PFSK-1 (cell line): ENCODE measurements at regions not wholly inside any gene's neighbourhood (a gene's known extent, or its start where the extent isn't known, plus 50 kb on each side); places are given as distances from the start of the nearest gene placed in this dataset.

ENCODE experiments used
- FOXP2 ChIP-seq: optimal IDR thresholded peaks from 2 replicates; pipeline ENCODE3; 2011; ENCODE audit warnings: borderline replicate concordance, control low read depth, inconsistent platforms; ENCODE audit not compliant: insufficient read depth; ENCODE audit errors: extremely low read length, extremely low read depth
- POLR2AphosphoS5 ChIP-seq: IDR thresholded peaks from 2 replicates; pipeline ENCODE4 v1.6.1; 2012; ENCODE audit warnings: low read depth, mild to moderate bottlenecking, control low read depth, low read length, moderate library complexity
- SIN3A ChIP-seq: IDR thresholded peaks from 2 replicates; pipeline ENCODE4 v1.6.1; 2012; ENCODE audit warnings: mild to moderate bottlenecking, low read length, moderate library complexity, borderline replicate concordance; ENCODE audit not compliant: insufficient read depth
- TAF1 ChIP-seq: IDR thresholded peaks from 2 replicates; pipeline ENCODE4 v1.6.1; 2012; ENCODE audit warnings: low read length, control low read depth, borderline replicate concordance; ENCODE audit not compliant: insufficient read depth
- TF ChIP-seq, protein P1 (sequence below), 2 experiments: IDR thresholded peaks; 2 replicates each; pipeline versions ENCODE4 v1.6.1 to v1.8.0; 2011 to 2012; ENCODE audit warnings: low read depth in 2 of 2, low read length in 2 of 2, control low read depth in 1 of 2, inconsistent platforms in 1 of 2, mild to moderate bottlenecking in 1 of 2, moderate library complexity in 1 of 2; ENCODE audit not compliant: insufficient read depth in 1 of 2

DNA sequence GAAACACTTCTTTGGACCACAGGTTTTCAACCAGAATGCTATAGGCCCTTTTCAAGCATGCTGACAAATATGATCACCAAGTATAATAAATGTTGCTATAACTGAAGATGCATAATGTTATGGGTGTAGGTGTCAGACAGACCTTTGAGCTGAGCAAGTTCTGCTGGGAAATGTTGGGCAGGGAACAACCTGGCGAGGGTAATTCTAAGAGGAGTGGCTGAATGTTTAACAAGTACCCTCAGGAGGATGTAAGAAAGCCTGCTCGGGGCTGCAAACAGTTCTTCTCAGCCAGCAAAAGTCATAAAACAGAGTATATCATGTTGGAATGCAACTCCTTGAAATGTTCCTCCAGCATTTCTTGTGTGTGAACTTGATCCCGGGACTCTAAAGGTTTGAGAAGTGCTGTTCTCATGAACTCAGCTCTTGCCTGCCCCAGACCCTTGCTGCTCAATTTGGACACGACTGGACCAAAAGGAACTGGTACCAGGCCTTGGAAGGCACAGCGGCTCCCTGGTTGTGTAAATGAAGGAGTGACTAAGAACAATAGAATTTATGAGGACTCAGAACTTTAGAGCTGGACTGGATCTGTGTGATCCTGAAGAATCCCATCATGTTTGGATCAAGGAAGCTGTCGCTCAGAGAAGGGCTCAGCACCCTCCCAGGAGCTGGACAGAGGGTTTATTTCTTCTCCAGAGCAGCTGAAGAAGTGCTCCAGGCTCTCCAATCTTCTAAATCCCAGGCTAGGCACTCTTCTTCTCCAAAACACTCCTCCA lies 143.2 kb upstream of the ANK3 start:
- TF ChIP-seq, protein P1, sequence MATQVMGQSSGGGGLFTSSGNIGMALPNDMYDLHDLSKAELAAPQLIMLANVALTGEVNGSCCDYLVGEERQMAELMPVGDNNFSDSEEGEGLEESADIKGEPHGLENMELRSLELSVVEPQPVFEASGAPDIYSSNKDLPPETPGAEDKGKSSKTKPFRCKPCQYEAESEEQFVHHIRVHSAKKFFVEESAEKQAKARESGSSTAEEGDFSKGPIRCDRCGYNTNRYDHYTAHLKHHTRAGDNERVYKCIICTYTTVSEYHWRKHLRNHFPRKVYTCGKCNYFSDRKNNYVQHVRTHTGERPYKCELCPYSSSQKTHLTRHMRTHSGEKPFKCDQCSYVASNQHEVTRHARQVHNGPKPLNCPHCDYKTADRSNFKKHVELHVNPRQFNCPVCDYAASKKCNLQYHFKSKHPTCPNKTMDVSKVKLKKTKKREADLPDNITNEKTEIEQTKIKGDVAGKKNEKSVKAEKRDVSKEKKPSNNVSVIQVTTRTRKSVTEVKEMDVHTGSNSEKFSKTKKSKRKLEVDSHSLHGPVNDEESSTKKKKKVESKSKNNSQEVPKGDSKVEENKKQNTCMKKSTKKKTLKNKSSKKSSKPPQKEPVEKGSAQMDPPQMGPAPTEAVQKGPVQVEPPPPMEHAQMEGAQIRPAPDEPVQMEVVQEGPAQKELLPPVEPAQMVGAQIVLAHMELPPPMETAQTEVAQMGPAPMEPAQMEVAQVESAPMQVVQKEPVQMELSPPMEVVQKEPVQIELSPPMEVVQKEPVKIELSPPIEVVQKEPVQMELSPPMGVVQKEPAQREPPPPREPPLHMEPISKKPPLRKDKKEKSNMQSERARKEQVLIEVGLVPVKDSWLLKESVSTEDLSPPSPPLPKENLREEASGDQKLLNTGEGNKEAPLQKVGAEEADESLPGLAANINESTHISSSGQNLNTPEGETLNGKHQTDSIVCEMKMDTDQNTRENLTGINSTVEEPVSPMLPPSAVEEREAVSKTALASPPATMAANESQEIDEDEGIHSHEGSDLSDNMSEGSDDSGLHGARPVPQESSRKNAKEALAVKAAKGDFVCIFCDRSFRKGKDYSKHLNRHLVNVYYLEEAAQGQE (IDR thresholded peaks at IDR 0.05; ENCODE audit: insufficient read depth in 1 of 2, low read depth in 2 of 2, low read length in 2 of 2) = no peak
- no peak for TF ChIP-seq POLR2AphosphoS5
- no peak for TF ChIP-seq SIN3A
- TF ChIP-seq FOXP2 = no peak
- TF ChIP-seq TAF1 = no peak

DNA sequence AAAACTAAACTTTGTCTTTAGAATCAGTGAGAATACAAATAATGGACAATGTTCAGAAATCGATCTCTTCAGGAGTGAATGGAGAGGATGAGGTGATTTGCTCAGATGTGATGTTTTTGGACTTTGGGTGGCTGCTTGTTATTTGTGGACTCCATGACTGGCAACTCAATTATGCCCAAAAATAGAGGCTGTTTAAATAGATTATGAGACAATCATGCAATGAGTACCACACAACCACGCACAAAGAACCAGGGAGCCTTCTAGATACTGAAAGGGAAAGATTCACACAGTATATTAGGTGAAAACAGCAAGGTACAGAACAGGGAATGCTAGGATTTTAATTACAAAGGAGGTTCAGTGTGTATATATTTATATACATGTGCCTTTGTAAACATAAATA lies 141.3 kb upstream of the ANK3 start:
- TF ChIP-seq TAF1 (no peak), SIN3A (no peak), FOXP2 (no peak), POLR2AphosphoS5 (no peak)
- TF ChIP-seq, protein P1 (IDR thresholded peaks at IDR 0.05; ENCODE audit: insufficient read depth in 1 of 2, low read depth in 2 of 2, low read length in 2 of 2) = no peak

DNA sequence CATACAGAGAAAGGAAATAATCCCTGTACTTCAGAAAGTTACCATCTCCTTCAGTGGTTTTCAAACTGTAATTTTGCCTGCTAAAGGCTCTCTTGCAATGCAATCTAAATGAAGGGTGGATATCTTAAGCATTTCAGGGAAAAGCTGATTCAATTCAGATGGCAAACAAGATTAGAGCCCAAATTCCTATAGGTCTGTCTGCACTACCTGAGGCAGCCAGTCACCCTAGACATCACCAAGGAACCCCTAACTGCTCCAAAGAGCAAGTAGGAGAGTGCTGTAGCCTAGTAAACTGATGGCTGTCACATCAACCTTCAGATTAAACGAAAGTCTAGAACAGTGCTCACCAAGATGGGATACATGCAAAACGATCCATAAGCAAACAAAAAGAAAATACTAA lies 138.0 kb upstream of the ANK3 start:
- TF ChIP-seq POLR2AphosphoS5 (no peak), FOXP2 (no peak)

DNA sequence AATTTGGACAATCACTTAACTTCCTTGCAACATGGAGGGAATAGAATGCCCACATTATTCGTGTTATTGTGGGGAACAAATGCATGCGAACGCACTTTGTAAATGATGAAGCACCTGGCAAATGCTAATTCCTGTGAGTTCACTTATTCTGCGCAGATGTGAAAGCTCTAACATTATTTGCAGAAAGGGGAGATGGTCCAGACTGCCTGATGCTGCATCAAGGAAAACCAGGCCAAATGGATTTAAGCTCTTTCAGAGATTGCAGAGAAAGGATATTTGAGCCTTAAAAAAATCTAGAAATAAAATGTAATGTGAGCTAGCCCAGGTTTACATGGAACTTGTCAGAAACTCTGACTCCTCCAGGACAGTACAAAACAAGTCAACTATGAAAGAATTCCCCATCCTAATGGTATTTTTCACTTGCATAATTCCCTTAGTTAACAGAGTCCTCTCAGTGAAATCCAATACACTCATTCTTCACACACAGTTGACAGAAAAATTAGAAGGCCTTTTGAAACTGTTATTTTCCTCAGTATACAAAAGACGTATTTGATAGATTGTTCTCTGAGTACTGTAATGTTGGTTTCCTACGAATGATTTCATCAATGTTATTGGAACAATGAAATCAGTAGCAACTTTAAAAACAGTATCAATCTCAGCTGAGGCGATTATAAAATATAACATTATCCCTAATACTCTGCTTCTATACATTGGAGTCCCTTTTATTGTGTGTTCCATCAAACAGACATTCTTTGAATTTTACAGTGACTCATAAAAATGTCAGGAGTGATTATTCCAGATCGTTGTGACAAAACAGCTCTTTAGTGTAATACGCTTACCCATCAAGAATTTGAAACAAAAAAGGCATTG lies 136.3 kb upstream of the ANK3 start:
- TF ChIP-seq, protein P1 (IDR thresholded peaks at IDR 0.05; ENCODE audit: insufficient read depth in 1 of 2, low read depth in 2 of 2, low read length in 2 of 2) = no peak
- TF ChIP-seq SIN3A = no peak
- TF ChIP-seq POLR2AphosphoS5 = no peak
- no peak for TF ChIP-seq TAF1
- TF ChIP-seq FOXP2 = no peak

DNA sequence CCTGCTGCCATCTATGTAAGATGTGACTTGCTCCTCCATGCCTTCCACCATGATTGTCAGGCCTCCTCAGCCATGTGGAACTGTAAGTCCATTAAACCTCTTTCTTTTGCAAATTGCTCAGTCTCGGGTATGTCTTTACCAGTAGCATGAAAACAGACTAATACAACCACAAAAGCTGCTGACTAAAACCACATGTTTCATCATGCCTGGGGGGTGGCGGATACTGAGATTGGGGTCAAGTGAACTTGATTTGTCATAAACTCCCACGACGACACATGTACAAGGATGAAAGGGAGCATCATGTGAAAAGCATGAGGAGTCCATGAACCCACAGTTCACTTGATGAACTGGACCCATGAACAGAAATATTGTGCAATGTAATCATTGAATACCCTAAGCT lies 134.9 kb upstream of the ANK3 start:
- TF ChIP-seq, protein P1 (IDR thresholded peaks at IDR 0.05; ENCODE audit: insufficient read depth in 1 of 2, low read depth in 2 of 2, low read length in 2 of 2) = no peak
- no peak for TF ChIP-seq TAF1
- no peak for TF ChIP-seq SIN3A
- TF ChIP-seq FOXP2 = no peak
- no peak for TF ChIP-seq POLR2AphosphoS5
